ENCODE measurements at regions not wholly inside any gene's neighbourhood (a gene's known extent, or its start where the extent isn't known, plus 50 kb on each side); places are given as distances from the start of the nearest gene placed in this dataset.

DNA sequence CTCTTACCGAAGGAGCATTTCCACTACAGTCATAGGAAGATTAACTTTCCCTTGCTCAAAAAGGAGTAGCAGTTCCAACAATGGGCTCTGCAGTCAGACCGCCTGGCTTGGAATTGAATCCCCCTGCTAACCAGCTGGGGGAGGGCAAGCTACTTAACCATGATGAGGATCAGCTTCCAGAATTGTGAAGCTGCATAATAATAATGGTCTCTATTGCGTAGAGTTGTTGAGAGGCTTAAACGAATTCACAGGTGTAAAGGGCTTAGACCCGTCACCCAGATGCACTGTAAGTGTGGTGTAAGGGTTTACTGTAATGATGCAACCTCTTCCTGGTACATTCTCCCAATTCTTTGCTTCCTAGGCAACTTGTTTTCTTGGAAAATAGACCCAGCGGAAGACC is 185.2 kb upstream of the RGMA start:
- no peaks in the 10 kb centered on the region for H3K27me3 ChIP-seq
- no peaks in the 10 kb centered on the region for H3K36me3 ChIP-seq
- DNase-seq (no peak), ATAC-seq (no peak), FAIRE-seq (no peak)
- no peaks in the 10 kb centered on the region for H3K4me1 ChIP-seq
- H3K27ac ChIP-seq = no peak overlapping the region
- TF ChIP-seq, protein P1, sequence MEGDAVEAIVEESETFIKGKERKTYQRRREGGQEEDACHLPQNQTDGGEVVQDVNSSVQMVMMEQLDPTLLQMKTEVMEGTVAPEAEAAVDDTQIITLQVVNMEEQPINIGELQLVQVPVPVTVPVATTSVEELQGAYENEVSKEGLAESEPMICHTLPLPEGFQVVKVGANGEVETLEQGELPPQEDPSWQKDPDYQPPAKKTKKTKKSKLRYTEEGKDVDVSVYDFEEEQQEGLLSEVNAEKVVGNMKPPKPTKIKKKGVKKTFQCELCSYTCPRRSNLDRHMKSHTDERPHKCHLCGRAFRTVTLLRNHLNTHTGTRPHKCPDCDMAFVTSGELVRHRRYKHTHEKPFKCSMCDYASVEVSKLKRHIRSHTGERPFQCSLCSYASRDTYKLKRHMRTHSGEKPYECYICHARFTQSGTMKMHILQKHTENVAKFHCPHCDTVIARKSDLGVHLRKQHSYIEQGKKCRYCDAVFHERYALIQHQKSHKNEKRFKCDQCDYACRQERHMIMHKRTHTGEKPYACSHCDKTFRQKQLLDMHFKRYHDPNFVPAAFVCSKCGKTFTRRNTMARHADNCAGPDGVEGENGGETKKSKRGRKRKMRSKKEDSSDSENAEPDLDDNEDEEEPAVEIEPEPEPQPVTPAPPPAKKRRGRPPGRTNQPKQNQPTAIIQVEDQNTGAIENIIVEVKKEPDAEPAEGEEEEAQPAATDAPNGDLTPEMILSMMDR (IDR thresholded peaks at IDR 0.05) = no peak
- WGBS, 2 donors = 92 to 95% methylated on average over 6 of the region's 6 CpGs
- intact Hi-C loops (cut with DNase I) = no loop called here
- no peak overlapping the region for H3K4me3 ChIP-seq
- H3K9me3 ChIP-seq = no peaks in the 10 kb centered on the region

DNA sequence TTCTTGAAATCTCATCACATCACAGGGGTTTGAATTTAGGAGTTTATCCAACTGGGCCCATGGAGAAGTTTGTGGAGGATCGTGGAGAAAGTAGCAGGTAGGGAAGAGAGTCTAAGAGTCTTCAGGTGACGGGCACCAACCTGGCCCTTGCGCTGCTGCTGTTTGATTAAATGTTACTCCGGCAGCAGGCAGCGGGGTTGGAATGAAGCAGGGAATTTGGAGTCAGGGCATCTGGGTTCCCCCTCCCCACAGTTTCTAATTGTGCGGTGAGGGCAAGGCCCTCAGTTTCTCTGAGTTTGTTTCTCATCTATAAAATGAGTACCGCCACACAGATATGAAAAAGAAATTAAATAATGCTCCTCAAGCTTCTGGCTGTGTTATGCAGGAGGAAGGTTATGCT is 182.9 kb upstream of the RGMA start:
- 97 to 99% methylated on average over 7 of the region's 7 CpGs for WGBS, 2 donors

DNA sequence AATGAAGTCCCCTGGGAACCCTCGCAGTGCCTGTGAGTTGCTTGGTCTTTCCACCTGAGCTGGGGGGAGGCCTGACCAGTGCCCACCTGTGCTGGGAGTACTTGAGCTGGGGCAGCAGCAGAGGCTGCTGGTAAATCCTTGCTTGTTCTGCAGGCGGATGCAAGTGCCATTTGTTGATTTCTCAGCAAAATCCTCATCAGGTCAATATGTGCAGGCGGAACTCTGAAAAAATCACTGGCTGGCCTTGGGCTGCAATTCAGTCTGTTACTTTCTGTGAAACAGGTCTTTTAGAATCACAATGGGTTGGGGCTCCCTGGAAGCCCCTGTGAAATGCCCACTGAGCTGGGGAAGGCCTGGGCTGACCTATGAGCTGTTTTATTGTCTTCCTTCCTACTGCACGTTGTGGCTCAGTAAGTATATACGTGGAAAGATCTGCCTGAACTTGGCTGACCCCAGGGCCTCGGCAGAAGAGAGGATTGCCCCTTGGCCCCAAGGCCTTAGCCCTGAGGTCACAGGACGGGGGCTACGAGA is 182.0 kb upstream of the RGMA start:
- Histone ChIP-seq H3K36me3 (no peaks in the 10 kb centered on the region), H3K27ac (no peak overlapping the region), H3K27me3 (no peaks in the 10 kb centered on the region), H3K4me3 (no peak overlapping the region), H3K9me3 (no peaks in the 10 kb centered on the region), H3K4me1 (no peaks in the 10 kb centered on the region)
- intact Hi-C loops (cut with DNase I) = no loop called here
- ATAC-seq = no peak
- no peak for FAIRE-seq
- TF ChIP-seq, protein P1 (IDR thresholded peaks at IDR 0.05) = no peak
- DNase-seq = no peak
- 83 to 85% methylated on average over 8 of the region's 8 CpGs for WGBS, 2 donors

More for the DNA sequence above, 182.9 kb upstream of the RGMA start:
- no peaks in the 10 kb centered on the region for H3K9me3 ChIP-seq
- H3K27ac ChIP-seq = no peak overlapping the region
- intact Hi-C loops (cut with DNase I) = no loop called here
- H3K36me3 ChIP-seq = no peaks in the 10 kb centered on the region
- H3K4me3 ChIP-seq = no peak overlapping the region
- TF ChIP-seq, protein P1 (IDR thresholded peaks at IDR 0.05) = no peak
- no peaks in the 10 kb centered on the region for H3K4me1 ChIP-seq
- DNase-seq = no peak
- H3K27me3 ChIP-seq = no peaks in the 10 kb centered on the region
- FAIRE-seq = no peak
- no peak for ATAC-seq

DNA sequence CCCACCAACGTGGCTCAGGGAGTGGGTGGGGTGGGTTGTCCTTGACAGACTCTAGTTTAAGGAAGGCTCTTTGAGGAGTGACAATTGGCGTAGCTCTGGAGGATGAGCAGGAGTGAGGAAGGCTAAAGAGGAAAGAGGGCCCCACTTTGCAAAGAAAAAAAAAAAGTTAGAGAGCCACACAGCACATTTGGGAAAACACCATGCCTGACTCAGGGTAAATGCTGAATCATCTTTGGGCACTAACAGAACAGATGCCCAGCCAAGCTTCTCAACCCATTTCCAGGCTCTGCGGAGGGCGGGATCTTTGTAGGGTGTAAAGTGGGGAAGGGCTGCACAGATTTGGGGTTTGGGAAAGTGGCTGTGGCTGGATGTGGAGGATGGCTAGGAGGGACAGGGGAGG is 179.1 kb upstream of the RGMA start:
- no peak overlapping the region for H3K4me3 ChIP-seq
- no peaks in the 10 kb centered on the region for H3K4me1 ChIP-seq
- ATAC-seq = no peak
- intact Hi-C loops (cut with DNase I) = no loop called here
- no peak for DNase-seq
- H3K9me3 ChIP-seq = no peaks in the 10 kb centered on the region
- TF ChIP-seq, protein P1 (IDR thresholded peaks at IDR 0.05) = no peak
- 83 to 86% methylated on average over 4 of the region's 4 CpGs for WGBS, 2 donors
- FAIRE-seq = no peak
- H3K27ac ChIP-seq = no peak overlapping the region
- no peaks in the 10 kb centered on the region for H3K27me3 ChIP-seq
- no peaks in the 10 kb centered on the region for H3K36me3 ChIP-seq

DNA sequence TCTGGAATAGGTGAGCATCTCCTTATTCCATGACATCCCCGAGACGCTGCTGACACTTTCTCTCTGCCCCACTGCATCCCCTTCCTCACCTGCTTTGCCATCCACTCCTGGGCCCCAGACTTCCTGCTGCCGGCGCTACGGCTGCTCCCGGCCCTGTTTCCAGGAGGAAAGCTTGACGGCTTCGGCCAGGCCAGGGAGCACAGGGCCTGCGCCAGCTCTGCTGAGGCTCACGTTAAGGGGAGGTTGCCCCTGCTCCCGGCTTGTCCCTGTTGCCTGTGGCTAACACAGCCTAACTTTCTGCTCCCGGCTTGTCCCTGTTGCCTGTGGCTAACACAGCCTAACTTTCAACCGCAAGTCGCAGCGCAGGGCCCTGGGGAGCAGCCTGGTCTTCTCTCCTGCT is 177.3 kb upstream of the RGMA start:
- intact Hi-C loops (cut with DNase I) = no loop called here
- ATAC-seq (no peak), FAIRE-seq (no peak)

More for the DNA sequence above, 177.3 kb upstream of the RGMA start:
- TF ChIP-seq, protein P1 (IDR thresholded peaks at IDR 0.05) = no peak
- Histone ChIP-seq H3K4me3 (no peak overlapping the region), H3K27me3 (no peaks in the 10 kb centered on the region), H3K9me3 (no peaks in the 10 kb centered on the region), H3K36me3 (no peaks in the 10 kb centered on the region), H3K27ac (no peak overlapping the region), H3K4me1 (no peaks in the 10 kb centered on the region)
- DNase-seq = no peak
- 88 to 93% methylated on average over 15 of the region's 15 CpGs for WGBS, 2 donors
